ENCODE measurements at regions not wholly inside any gene's neighbourhood (a gene's known extent, or its start where the extent isn't known, plus 50 kb on each side); places are given as distances from the start of the nearest gene placed in this dataset.
A peak's percentile ranks its signal among the peaks of the same experiment; 100 is the strongest.
"Not testable (repeated sequence)": the region's sequence is repeated elsewhere in the genome, so short reads cannot be mapped to it uniquely, and the experiment has no call there.

DNA sequence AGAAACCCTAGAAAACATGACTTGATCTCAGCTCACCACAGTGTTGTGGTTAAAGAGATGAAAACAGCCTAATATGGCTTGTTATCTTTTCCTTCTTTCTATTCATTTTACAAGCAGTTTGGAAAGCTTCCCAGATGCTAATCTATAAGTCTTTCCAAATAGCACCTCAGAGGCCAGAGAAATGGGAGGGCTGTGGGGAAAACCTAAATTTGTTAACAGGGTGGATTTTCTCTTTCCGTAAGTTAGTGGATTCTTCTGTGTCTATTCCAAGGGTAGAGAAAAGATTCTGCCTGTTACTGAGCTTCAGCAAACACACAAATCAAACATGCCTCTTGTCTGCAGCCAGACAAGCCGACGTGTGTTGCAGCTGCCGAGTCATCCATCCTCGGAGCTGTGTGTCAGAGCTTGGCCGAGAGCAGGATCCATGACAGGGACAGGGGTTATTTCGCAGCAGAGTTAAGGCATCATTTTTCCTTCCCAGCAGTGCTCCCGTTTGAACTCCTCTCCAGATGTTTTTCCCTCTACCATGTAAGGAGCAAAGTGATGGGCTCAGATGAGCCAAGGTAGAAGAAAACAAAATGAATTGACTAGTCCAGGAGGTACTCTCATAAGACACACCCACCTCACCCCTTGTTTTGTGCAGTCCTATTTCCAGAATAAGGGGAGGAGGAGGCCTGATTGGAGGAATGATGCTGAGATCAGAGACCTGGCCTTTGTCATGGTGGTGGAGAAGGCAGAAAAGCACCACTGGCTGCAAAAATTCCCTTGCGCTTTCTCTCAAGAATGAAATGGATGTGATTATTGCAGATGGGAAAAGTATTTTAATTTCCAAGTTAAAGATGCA lies 560.0 kb downstream of the C6orf118 start:
- Histone ChIP-seq H3K9me3 (ENCODE audit: control insufficient read depth, low read length) (no peaks in the 10 kb centered on the region), H3K4me3 (ENCODE audit: extremely low read depth, insufficient read depth, low read length, poor library complexity, severe bottlenecking) (no peak overlapping the region), H3K36me3 (ENCODE audit: control insufficient read depth, insufficient read depth, low read length) (no peaks in the 10 kb centered on the region), H3K27ac (ENCODE audit: low read depth, low read length, severe bottlenecking) (peak overlapping the region; percentile 77), H3K4me1 (ENCODE audit: control insufficient read depth, insufficient read depth, low read length, poor library complexity, severe bottlenecking) (peaks cover 14% of the 10 kb centered on the region)
- 87 to 93% methylated on average over 6 to 7 of the region's 9 CpGs for WGBS, 2 experiments (ENCODE audit: insufficient coverage in 2 of 2)

DNA sequence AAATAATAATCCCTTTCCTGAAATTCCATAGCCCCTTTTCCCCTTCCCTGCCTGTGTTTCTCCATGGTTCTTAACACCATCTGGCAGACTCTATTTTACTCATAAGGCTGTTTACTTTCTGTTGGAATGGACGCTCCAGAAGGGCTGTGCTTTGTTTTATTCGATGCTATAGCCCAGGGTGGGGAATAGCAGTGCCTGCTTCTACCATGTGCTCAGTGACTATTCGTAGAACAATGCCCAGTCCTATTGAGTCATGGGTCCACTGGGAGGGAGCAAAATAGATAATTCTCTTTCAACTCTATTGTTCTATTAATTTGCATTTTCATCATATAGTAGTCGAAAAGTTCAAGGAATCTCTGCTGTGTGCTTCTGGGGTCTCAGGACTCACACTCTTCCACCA lies 565.1 kb downstream of the C6orf118 start:
- Histone ChIP-seq H3K4me3 (ENCODE audit: extremely low read depth, insufficient read depth, low read length, poor library complexity, severe bottlenecking) (no peak overlapping the region), H3K9me3 (ENCODE audit: control insufficient read depth, low read length) (no peaks in the 10 kb centered on the region), H3K36me3 (ENCODE audit: control insufficient read depth, insufficient read depth, low read length) (no peaks in the 10 kb centered on the region), H3K27ac (ENCODE audit: low read depth, low read length, severe bottlenecking) (no peak overlapping the region), H3K4me1 (ENCODE audit: control insufficient read depth, insufficient read depth, low read length, poor library complexity, severe bottlenecking) (peaks cover 4% of the 10 kb centered on the region)
- WGBS, 2 experiments (ENCODE audit: insufficient coverage in 2 of 2) = 86 to 92% methylated on average over 3 to 4 of the region's 4 CpGs

DNA sequence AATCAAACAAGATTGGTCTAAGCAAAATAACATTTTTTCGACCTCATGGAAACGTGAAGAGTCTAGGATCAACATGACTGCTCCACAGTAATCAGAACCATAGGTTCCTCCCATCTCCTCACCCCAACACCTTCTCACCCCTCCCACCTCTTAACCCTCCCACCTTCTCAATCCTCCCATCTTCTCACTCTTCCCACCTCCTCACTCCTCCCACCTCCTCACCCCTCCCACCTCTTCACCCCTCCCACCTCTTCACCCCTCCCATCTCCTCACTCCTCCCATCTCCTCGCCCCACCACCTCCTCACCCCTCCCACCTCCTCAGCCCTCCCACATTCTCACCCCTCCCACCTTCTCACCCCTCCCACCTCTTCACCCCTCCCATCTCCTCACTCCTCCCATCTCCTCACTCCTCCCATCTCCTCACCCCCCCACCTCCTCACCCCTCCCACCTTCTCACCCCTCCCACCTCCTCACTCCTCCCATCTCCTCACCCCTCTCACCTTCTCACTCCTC lies 567.4 kb downstream of the C6orf118 start:
- Histone ChIP-seq H3K9me3 (ENCODE audit: control insufficient read depth, low read length) (no peaks in the 10 kb centered on the region), H3K36me3 (ENCODE audit: control insufficient read depth, insufficient read depth, low read length) (no peaks in the 10 kb centered on the region), H3K4me1 (ENCODE audit: control insufficient read depth, insufficient read depth, low read length, poor library complexity, severe bottlenecking) (no peaks in the 10 kb centered on the region), H3K4me3 (ENCODE audit: extremely low read depth, insufficient read depth, low read length, poor library complexity, severe bottlenecking) (no peak overlapping the region), H3K27ac (ENCODE audit: low read depth, low read length, severe bottlenecking) (no peak overlapping the region)
- WGBS, 2 experiments (ENCODE audit: insufficient coverage in 2 of 2) = 79 to 80% methylated on average over 1 to 2 of the region's 3 CpGs

DNA sequence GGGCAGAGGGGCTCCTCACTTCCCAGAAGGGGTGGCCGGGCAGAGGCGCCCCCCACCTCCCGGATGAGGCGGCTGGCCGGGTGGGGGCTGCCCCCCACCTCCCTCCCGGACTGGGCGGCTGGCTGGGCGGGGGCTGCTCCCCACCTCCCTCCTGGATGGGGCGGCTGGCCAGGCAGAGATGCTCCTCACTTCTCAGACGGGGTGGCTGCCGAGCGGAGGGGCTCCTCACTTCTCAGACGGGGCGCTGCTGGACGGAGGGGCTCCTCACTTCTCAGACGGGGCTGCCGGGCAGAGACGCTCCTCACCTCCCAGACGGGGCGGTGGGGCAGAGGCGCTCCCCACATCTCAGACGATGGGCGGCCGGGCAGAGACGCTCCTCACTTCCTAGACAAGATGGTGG lies 573.3 kb downstream of the C6orf118 start:
- H3K36me3 ChIP-seq (ENCODE audit: control insufficient read depth, insufficient read depth, low read length); H3K4me1 ChIP-seq (ENCODE audit: control insufficient read depth, insufficient read depth, low read length, poor library complexity, severe bottlenecking); H3K4me3 ChIP-seq (ENCODE audit: extremely low read depth, insufficient read depth, low read length, poor library complexity, severe bottlenecking); H3K27ac ChIP-seq (ENCODE audit: low read depth, low read length, severe bottlenecking); H3K9me3 ChIP-seq (ENCODE audit: control insufficient read depth, low read length): not testable (repeated sequence)
- WGBS, 2 experiments (ENCODE audit: insufficient coverage in 2 of 2) = 92 to 98% methylated on average over 9 to 14 of the region's 25 CpGs

DNA sequence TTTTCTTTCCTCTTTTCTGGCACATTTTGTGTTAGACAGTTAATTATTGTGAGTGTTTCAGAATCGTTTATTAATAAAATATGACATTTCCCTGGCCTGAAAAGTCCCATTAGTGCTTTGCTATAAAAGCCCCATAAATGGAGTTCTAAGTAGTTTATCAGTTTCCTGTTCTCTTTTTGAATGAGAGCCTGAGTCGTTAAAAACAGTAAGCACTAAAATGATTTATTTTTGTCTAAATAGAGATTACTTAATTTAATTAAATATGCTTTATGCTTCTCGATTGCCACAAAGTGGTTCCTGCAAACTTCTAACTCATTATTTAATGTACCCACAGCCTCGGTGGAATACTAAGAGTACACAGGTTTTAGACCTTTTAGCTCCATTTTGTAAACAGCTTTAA lies 577.9 kb downstream of the C6orf118 start:
- Histone ChIP-seq H3K4me1 (ENCODE audit: control insufficient read depth, insufficient read depth, low read length, poor library complexity, severe bottlenecking) (no peaks in the 10 kb centered on the region), H3K27ac (ENCODE audit: low read depth, low read length, severe bottlenecking) (no peak overlapping the region), H3K4me3 (ENCODE audit: extremely low read depth, insufficient read depth, low read length, poor library complexity, severe bottlenecking) (no peak overlapping the region), H3K9me3 (ENCODE audit: control insufficient read depth, low read length) (no peaks in the 10 kb centered on the region), H3K36me3 (ENCODE audit: control insufficient read depth, insufficient read depth, low read length) (no peaks in the 10 kb centered on the region)
- 83 to 93% methylated on average over 2 of the region's 4 CpGs for WGBS, 2 experiments (ENCODE audit: insufficient coverage in 2 of 2)

DNA sequence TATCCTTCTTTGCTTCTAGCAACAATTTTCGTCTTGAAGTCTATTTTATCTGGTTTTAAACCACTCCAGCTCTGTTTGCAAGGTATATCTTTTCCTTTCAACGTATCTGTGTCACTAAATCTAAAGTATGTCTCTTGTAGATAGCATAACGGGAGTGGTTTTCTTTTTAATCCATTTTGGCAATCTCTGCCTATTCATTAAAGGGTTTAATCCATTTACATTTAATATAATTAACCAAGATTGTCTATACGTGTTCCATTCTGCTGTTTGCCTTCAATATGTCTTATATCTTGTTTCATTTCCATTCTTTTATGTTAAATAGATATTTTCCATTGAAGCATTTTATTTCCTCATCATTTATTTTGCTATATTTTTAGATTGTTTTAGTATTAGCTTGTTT lies 587.9 kb downstream of the C6orf118 start:
- no peaks in the 10 kb centered on the region for H3K36me3 ChIP-seq (ENCODE audit: control insufficient read depth, insufficient read depth, low read length)
- H3K27ac ChIP-seq (ENCODE audit: low read depth, low read length, severe bottlenecking) = no peak overlapping the region
- no CpG with 5 or more reads among the region's 4 CpGs for WGBS, 2 experiments (ENCODE audit: insufficient coverage in 2 of 2)
- H3K9me3 ChIP-seq (ENCODE audit: control insufficient read depth, low read length) = no peaks in the 10 kb centered on the region
- no peaks in the 10 kb centered on the region for H3K4me1 ChIP-seq (ENCODE audit: control insufficient read depth, insufficient read depth, low read length, poor library complexity, severe bottlenecking)
- H3K4me3 ChIP-seq (ENCODE audit: extremely low read depth, insufficient read depth, low read length, poor library complexity, severe bottlenecking) = no peak overlapping the region

DNA sequence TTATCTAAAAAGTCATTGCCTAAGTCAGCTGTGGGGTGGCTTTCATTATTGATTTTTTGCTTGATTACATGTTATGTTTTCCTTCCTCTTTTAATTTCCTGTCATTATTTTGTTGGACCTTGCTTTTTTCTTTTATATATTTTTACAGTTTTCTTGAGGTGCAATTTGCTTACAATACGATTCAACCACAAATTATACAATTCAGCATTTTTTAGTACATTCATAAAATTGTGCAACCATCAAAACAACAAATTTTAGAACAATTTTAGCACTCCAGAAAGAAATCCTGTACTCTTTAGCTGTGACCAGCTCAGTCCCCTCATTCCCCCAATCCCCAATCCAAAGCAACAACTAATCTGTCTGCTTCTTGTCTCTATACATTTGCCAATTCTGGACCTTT lies 608.9 kb downstream of the C6orf118 start:
- Histone ChIP-seq H3K4me1 (ENCODE audit: control insufficient read depth, insufficient read depth, low read length, poor library complexity, severe bottlenecking) (peaks cover 7% of the 10 kb centered on the region), H3K4me3 (ENCODE audit: extremely low read depth, insufficient read depth, low read length, poor library complexity, severe bottlenecking) (no peak overlapping the region), H3K9me3 (ENCODE audit: control insufficient read depth, low read length) (no peaks in the 10 kb centered on the region), H3K27ac (ENCODE audit: low read depth, low read length, severe bottlenecking) (no peak overlapping the region), H3K36me3 (ENCODE audit: control insufficient read depth, insufficient read depth, low read length) (no peaks in the 10 kb centered on the region)
- WGBS, 2 experiments (ENCODE audit: insufficient coverage in 2 of 2) = 100% methylated on average over 1 of the region's 1 CpG; no CpG with 5 or more reads in 1 of the 2 experiments

DNA sequence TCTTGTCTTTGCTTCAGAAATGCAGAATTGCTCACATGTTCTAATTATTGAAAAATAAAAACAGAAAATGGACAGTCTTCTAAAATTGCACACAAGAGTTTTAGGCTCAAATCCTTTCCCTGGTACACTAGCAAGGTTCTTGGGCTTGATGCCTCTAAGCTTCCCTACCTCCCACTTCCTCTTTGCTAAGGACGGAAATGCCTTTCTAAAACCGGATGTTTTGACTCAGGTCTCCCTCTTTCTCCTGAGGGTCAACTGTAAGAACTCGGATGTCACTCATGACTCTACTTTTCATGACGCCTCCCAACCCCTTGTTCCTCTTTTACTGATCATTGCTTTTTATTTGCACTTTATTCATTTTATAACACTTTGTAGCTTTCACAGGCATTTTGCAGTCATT lies 613.5 kb downstream of the C6orf118 start:
- H3K36me3 ChIP-seq (ENCODE audit: control insufficient read depth, insufficient read depth, low read length) = no peaks in the 10 kb centered on the region
- no peak overlapping the region for H3K27ac ChIP-seq (ENCODE audit: low read depth, low read length, severe bottlenecking)
- no peaks in the 10 kb centered on the region for H3K9me3 ChIP-seq (ENCODE audit: control insufficient read depth, low read length)
- peaks cover 8% of the 10 kb centered on the region for H3K4me1 ChIP-seq (ENCODE audit: control insufficient read depth, insufficient read depth, low read length, poor library complexity, severe bottlenecking)
- WGBS, 2 experiments (ENCODE audit: insufficient coverage in 2 of 2) = 82 to 90% methylated on average over 4 of the region's 4 CpGs
- H3K4me3 ChIP-seq (ENCODE audit: extremely low read depth, insufficient read depth, low read length, poor library complexity, severe bottlenecking) = no peak overlapping the region

DNA sequence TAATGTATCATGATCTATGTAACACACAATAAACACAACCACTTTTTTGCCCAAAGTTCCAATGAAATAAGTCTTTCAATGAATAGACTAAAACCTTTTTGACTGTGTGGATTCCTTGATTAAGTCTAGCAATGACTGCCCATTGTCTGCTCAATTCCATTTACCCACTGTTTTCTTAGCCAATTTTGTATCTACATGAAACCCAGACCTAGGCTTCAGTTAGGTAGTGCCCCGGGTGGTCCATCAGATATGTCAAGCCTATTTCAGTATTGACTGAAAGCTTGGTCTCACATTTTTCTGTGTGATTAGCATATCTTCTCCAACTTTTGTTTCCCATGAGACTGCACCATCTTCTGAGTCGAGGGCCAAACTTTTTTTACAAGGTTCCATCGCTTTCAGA lies 615.0 kb downstream of the C6orf118 start:
- peaks cover 8% of the 10 kb centered on the region for H3K4me1 ChIP-seq (ENCODE audit: control insufficient read depth, insufficient read depth, low read length, poor library complexity, severe bottlenecking)
- no peak overlapping the region for H3K4me3 ChIP-seq (ENCODE audit: extremely low read depth, insufficient read depth, low read length, poor library complexity, severe bottlenecking)
- H3K36me3 ChIP-seq (ENCODE audit: control insufficient read depth, insufficient read depth, low read length) = no peaks in the 10 kb centered on the region
- no peaks in the 10 kb centered on the region for H3K9me3 ChIP-seq (ENCODE audit: control insufficient read depth, low read length)
- no peak overlapping the region for H3K27ac ChIP-seq (ENCODE audit: low read depth, low read length, severe bottlenecking)
- WGBS, 2 experiments (ENCODE audit: insufficient coverage in 2 of 2) = 82 to 84% methylated on average over 3 of the region's 3 CpGs

DNA sequence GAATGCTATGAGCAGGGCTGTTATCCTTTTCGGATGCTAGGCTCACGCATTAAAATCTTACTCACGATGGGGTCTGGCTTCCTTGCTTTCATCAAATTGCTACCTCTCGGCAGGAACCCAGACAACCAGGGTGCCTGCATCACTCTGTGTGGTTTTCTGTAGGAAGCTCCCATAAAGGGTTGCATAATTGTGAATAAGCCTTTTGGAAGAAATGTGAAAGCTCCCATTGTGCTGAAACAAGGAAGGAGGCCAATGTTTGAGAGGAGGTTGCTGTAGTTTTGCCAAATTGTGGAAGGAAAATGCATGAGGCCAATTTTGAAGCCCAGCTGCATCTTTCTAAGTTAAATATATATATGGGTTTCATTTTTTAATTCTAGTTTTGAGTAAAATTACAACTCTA lies 615.5 kb downstream of the C6orf118 start:
- WGBS, 2 experiments (ENCODE audit: insufficient coverage in 2 of 2) = 28 to 40% methylated on average over 1 to 2 of the region's 4 CpGs
- Histone ChIP-seq H3K4me1 (ENCODE audit: control insufficient read depth, insufficient read depth, low read length, poor library complexity, severe bottlenecking) (peaks cover 8% of the 10 kb centered on the region), H3K27ac (ENCODE audit: low read depth, low read length, severe bottlenecking) (no peak overlapping the region), H3K36me3 (ENCODE audit: control insufficient read depth, insufficient read depth, low read length) (no peaks in the 10 kb centered on the region), H3K9me3 (ENCODE audit: control insufficient read depth, low read length) (no peaks in the 10 kb centered on the region), H3K4me3 (ENCODE audit: extremely low read depth, insufficient read depth, low read length, poor library complexity, severe bottlenecking) (no peak overlapping the region)

DNA sequence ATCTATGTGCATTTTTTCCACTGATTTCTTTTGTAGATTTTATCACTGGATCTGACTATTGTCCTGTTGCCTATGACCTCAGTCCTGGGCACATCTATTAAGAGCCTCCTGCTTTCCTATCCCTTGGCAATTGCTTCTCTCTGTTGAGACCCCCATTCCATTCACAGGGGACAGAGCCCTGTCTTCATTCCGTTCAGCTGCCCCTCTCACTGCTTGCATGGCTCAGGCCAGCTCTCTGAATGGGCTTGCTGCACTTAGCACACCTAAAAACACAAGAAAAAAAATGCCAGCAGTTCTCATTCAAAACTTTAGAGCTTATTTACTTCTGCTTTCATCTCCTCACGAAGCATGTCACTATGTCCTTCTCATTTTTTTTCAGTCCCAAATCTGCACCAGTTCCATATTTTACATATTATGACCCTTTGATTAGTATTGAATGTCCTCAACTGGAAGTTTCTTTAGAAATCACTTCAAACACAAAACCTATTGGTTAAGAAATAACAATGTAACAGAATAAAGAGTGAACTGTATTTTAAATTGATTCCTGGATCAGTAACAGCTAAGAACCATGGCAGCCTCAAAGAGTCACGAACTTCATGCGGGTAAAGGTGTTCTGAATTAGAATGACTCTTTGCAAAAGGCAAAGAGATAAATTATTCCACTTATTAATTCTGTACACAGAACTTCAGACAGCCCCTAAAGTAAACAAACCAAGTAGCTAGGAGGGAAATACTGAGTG lies 616.5 kb downstream of the C6orf118 start:
- H3K27ac ChIP-seq (ENCODE audit: low read depth, low read length, severe bottlenecking) = no peak overlapping the region
- no peak overlapping the region for H3K4me3 ChIP-seq (ENCODE audit: extremely low read depth, insufficient read depth, low read length, poor library complexity, severe bottlenecking)
- H3K4me1 ChIP-seq (ENCODE audit: control insufficient read depth, insufficient read depth, low read length, poor library complexity, severe bottlenecking) = peaks cover 8% of the 10 kb centered on the region
- no peaks in the 10 kb centered on the region for H3K9me3 ChIP-seq (ENCODE audit: control insufficient read depth, low read length)
- H3K36me3 ChIP-seq (ENCODE audit: control insufficient read depth, insufficient read depth, low read length) = no peaks in the 10 kb centered on the region
- WGBS, 2 experiments (ENCODE audit: insufficient coverage in 2 of 2) = 40 to 57% methylated on average over 2 of the region's 4 CpGs

Data from mesodermal cell (in vitro differentiated cells).